ENCODE measurements at regions not wholly inside any gene's neighbourhood (a gene's known extent, or its start where the extent isn't known, plus 50 kb on each side); places are given as distances from the start of the nearest gene placed in this dataset.

- Histone ChIP-seq H3K56ac (ENCODE audit: extremely low read depth, insufficient read depth, low read length) (no peak overlapping the region), H3K27ac (ENCODE audit: insufficient read depth, low read length) (no peak overlapping the region), H2BK20ac (ENCODE audit: low read depth, low read length) (no peak overlapping the region), H4K20me1 (ENCODE audit: insufficient read depth, low read length) (no peaks in the 10 kb centered on the region), H4K5ac (ENCODE audit: low read depth, low read length) (no peak overlapping the region), H2AFZ (replicated peaks; ENCODE audit: low read length, poor library complexity) (no peak overlapping the region), H4K91ac (ENCODE audit: insufficient read depth, low read depth, low read length) (no peak overlapping the region), H3K4ac (ENCODE audit: low read depth, low read length) (no peak overlapping the region), H3K36me3 (ENCODE audit: control insufficient read depth, insufficient read depth, low read length) (no peaks in the 10 kb centered on the region), H3K14ac (replicated peaks; ENCODE audit: low read depth, low read length) (no peak overlapping the region), H2BK15ac (ENCODE audit: low read depth, low read length) (no peak overlapping the region), H2AK5ac (ENCODE audit: low read depth, low read length) (no peak overlapping the region), H3K9ac (ENCODE audit: low read depth, low read length) (no peak overlapping the region), H2BK5ac (ENCODE audit: low read depth, low read length, poor library complexity, severe bottlenecking) (no peak overlapping the region), H3K9me1 (ENCODE audit: insufficient read depth, low read length) (no peaks in the 10 kb centered on the region), H2AK9ac (replicated peaks; ENCODE audit: low read depth, low read length, poor library complexity) (no peak overlapping the region), H3K79me1 (ENCODE audit: low read depth in 1 of 2, low read length in 2 of 2) (no peaks in the 10 kb centered on the region), H3K23ac (ENCODE audit: low read depth, low read length) (no peak overlapping the region), H3K4me2 (ENCODE audit: low read depth, low read length) (no peak overlapping the region), H4K8ac (ENCODE audit: low read depth in 2 of 2, low read length in 2 of 2) (no peak overlapping the region), H3K4me1 (ENCODE audit: control insufficient read depth, insufficient read depth, low read length) (no peaks in the 10 kb centered on the region), H3K27me3 (ENCODE audit: control insufficient read depth, insufficient read depth, low read length) (no peaks in the 10 kb centered on the region), H3K18ac (ENCODE audit: low read depth, low read length) (no peak overlapping the region), H2BK120ac (ENCODE audit: low read depth, low read length) (no peak overlapping the region), H3K9me3 (ENCODE audit: control insufficient read depth, insufficient read depth, low read length) (peaks cover 16% of the 10 kb centered on the region), H3K4me3 (ENCODE audit: insufficient read depth, low read depth, low read length) (no peak overlapping the region)
- BruUV-seq (replicated peaks), result no TSS peak
- no peak for TF ChIP-seq RFX5 (IDR thresholded peaks at IDR 0.05; ENCODE audit: low read depth, low read length)
- TF ChIP-seq RCOR1 (IDR thresholded peaks at IDR 0.05; ENCODE audit: insufficient replicate concordance, low read length), result no peak
- no peak for TF ChIP-seq MXI1 (IDR thresholded peaks at IDR 0.05; ENCODE audit: borderline replicate concordance, low read depth, low read length)
- no peak for TF ChIP-seq MAFK (IDR thresholded peaks at IDR 0.05; ENCODE audit: low read depth, low read length)
- DNase-seq, result no peak
- WGBS, 2 experiments (ENCODE audit: extremely low coverage in 2 of 2, insufficient read length in 1 of 2), result no CpG with 5 or more reads among the region's 9 CpGs
- ATAC-seq (ENCODE audit: low read depth), result no peak
- dilution Hi-C loops (cut with HindIII; ENCODE audit: low sequenced_read_pairs, unreplicated experiment), result no loop called here
- CTCF ChIA-PET, result interaction anchor here (0.6 kb wide), 1 partner anchor 364 kb away, joined by 3 read pairs; no protein-coding TSS in a partner anchor
- intact Hi-C loops (cut with micrococcal nuclease), result no loop called here
- in situ Hi-C loops (cut with MboI; ENCODE audit: low sequenced_read_pairs), result no loop called here
- POLR2A ChIA-PET (ENCODE audit: unreplicated experiment), result no interaction called here
Observed at GRCh38 chr5:6859951-6860638, 146.9 kb downstream of the TENT4A start.

All from IMR-90 (cell line).